ENCODE measurements at regions not wholly inside any gene's neighbourhood (a gene's known extent, or its start where the extent isn't known, plus 50 kb on each side); places are given as distances from the start of the nearest gene placed in this dataset.
A peak's percentile ranks its signal among the peaks of the same experiment; 100 is the strongest.

- Histone ChIP-seq H3K36me3 (ENCODE audit: control insufficient read depth in 1 of 2, insufficient read depth in 2 of 2, low read length in 2 of 2) (no peaks in the 10 kb centered on the region), H4K8ac (ENCODE audit: low read depth, low read length) (peak overlapping the region; percentile 6), H2BK12ac (ENCODE audit: low read length) (no peak overlapping the region), H3K4me3 (ENCODE audit: low read depth, low read length) (no peak overlapping the region), H4K91ac (ENCODE audit: low read depth, low read length) (no peak overlapping the region), H4K12ac (ENCODE audit: low read depth, low read length) (no peak overlapping the region), H3K4ac (ENCODE audit: low read depth, low read length) (no peak overlapping the region), H2AK5ac (ENCODE audit: low read length) (no peak overlapping the region), H3K14ac (ENCODE audit: low read length) (no peak overlapping the region), H3K79me1 (ENCODE audit: low read length) (peaks cover 20% of the 10 kb centered on the region), H3K27ac (ENCODE audit: low read depth, low read length) (peak overlapping the region; percentile 72), H3K27me3 (ENCODE audit: insufficient read depth, low read length) (no peaks in the 10 kb centered on the region), H3K9me3 (ENCODE audit: insufficient read depth, low read depth, low read length) (no peaks in the 10 kb centered on the region), H2BK120ac (ENCODE audit: insufficient read depth, low read length, poor library complexity) (peak overlapping the region; percentile 3), H3K4me1 (ENCODE audit: control insufficient read depth in 1 of 2, insufficient read depth in 2 of 2, low read length in 2 of 2) (peaks cover 16 to 31% of the 10 kb centered on the region in 2 experiments), H2BK5ac (ENCODE audit: low read depth, low read length, poor library complexity) (peak overlapping the region; percentile 76), H3K18ac (ENCODE audit: low read length) (no peak overlapping the region), H2AFZ (ENCODE audit: insufficient read depth, low read length, poor library complexity) (no peak overlapping the region), H3K79me2 (ENCODE audit: control insufficient read depth, insufficient read depth, low read length, poor library complexity) (peaks cover under 1% of the 10 kb centered on the region), H3K23ac (ENCODE audit: low read length) (no peak overlapping the region), H3K9ac (ENCODE audit: low read length) (no peak overlapping the region), H3K4me2 (ENCODE audit: low read length) (peak overlapping the region; percentile 49)
- no CpG with 5 or more reads among the region's 8 CpGs for WGBS (ENCODE audit: extremely low coverage, insufficient coverage, insufficient read length)
- DNase-seq: peak; percentile 81 to 97
Observed at GRCh38 chr14:65334765-65335410, 77.6 kb upstream of the FUT8 start.

GRCh38 chr14:65335411-65335947 is 77.1 kb upstream of the FUT8 start:
- Histone ChIP-seq H4K8ac (ENCODE audit: low read depth, low read length) (peak overlapping the region; percentile 64), H3K9me3 (ENCODE audit: insufficient read depth, low read depth, low read length) (no peaks in the 10 kb centered on the region), H3K4ac (ENCODE audit: low read depth, low read length) (no peak overlapping the region), H3K4me3 (ENCODE audit: low read depth, low read length) (no peak overlapping the region), H2AFZ (ENCODE audit: insufficient read depth, low read length, poor library complexity) (no peak overlapping the region), H3K4me2 (ENCODE audit: low read length) (peak overlapping the region; percentile 49), H3K23ac (ENCODE audit: low read length) (no peak overlapping the region), H4K91ac (ENCODE audit: low read depth, low read length) (peak overlapping the region; percentile 57), H2AK5ac (ENCODE audit: low read length) (peak overlapping the region; percentile 23), H4K12ac (ENCODE audit: low read depth, low read length) (no peak overlapping the region), H3K9ac (ENCODE audit: low read length) (no peak overlapping the region), H3K4me1 (ENCODE audit: control insufficient read depth in 1 of 2, insufficient read depth in 2 of 2, low read length in 2 of 2) (peaks cover 14 to 28% of the 10 kb centered on the region in 2 experiments), H2BK120ac (ENCODE audit: insufficient read depth, low read length, poor library complexity) (peak overlapping the region; percentile 33), H3K36me3 (ENCODE audit: control insufficient read depth in 1 of 2, insufficient read depth in 2 of 2, low read length in 2 of 2) (no peaks in the 10 kb centered on the region), H3K27me3 (ENCODE audit: insufficient read depth, low read length) (no peaks in the 10 kb centered on the region), H3K27ac (ENCODE audit: low read depth, low read length) (peak overlapping the region; percentile 48), H3K79me2 (ENCODE audit: control insufficient read depth, insufficient read depth, low read length, poor library complexity) (no peaks in the 10 kb centered on the region), H2BK12ac (ENCODE audit: low read length) (peak overlapping the region; percentile 77), H3K18ac (ENCODE audit: low read length) (no peak overlapping the region), H3K14ac (ENCODE audit: low read length) (peak overlapping the region; percentile 63), H3K79me1 (ENCODE audit: low read length) (peaks cover 17% of the 10 kb centered on the region), H2BK5ac (ENCODE audit: low read depth, low read length, poor library complexity) (peak overlapping the region; percentile 61)
- no peak for DNase-seq
- WGBS (ENCODE audit: extremely low coverage, insufficient coverage, insufficient read length): no CpG with 5 or more reads among the region's 4 CpGs

- Histone ChIP-seq H2AK5ac (ENCODE audit: low read length) (peak overlapping the region; percentile 97), H3K36me3 (ENCODE audit: control insufficient read depth in 1 of 2, insufficient read depth in 2 of 2, low read length in 2 of 2) (no peaks in the 10 kb centered on the region), H3K9me3 (ENCODE audit: insufficient read depth, low read depth, low read length) (no peaks in the 10 kb centered on the region), H3K27ac (ENCODE audit: low read depth, low read length) (no peak overlapping the region), H3K14ac (ENCODE audit: low read length) (peak overlapping the region; percentile 41), H3K27me3 (ENCODE audit: insufficient read depth, low read length) (no peaks in the 10 kb centered on the region), H3K79me1 (ENCODE audit: low read length) (peaks cover 14% of the 10 kb centered on the region), H3K23ac (ENCODE audit: low read length) (no peak overlapping the region), H2BK120ac (ENCODE audit: insufficient read depth, low read length, poor library complexity) (peak overlapping the region; percentile 65), H2BK12ac (ENCODE audit: low read length) (peak overlapping the region; percentile 84), H2AFZ (ENCODE audit: insufficient read depth, low read length, poor library complexity) (no peak overlapping the region), H3K79me2 (ENCODE audit: control insufficient read depth, insufficient read depth, low read length, poor library complexity) (no peaks in the 10 kb centered on the region), H3K4me3 (ENCODE audit: low read depth, low read length) (no peak overlapping the region), H4K12ac (ENCODE audit: low read depth, low read length) (no peak overlapping the region), H4K8ac (ENCODE audit: low read depth, low read length) (peak overlapping the region; percentile 66), H3K4me1 (ENCODE audit: control insufficient read depth in 1 of 2, insufficient read depth in 2 of 2, low read length in 2 of 2) (peaks cover 12 to 23% of the 10 kb centered on the region in 2 experiments), H4K91ac (ENCODE audit: low read depth, low read length) (peak overlapping the region; percentile 26), H3K9ac (ENCODE audit: low read length) (no peak overlapping the region), H3K18ac (ENCODE audit: low read length) (peak overlapping the region; percentile 22), H2BK5ac (ENCODE audit: low read depth, low read length, poor library complexity) (peak overlapping the region; percentile 45), H3K4me2 (ENCODE audit: low read length) (no peak overlapping the region), H3K4ac (ENCODE audit: low read depth, low read length) (no peak overlapping the region)
- WGBS (ENCODE audit: extremely low coverage, insufficient coverage, insufficient read length): no CpG with 5 or more reads among the region's 2 CpGs
- DNase-seq: peak; percentile 19 to 59
Observed at GRCh38 chr14:65336191-65336591, 76.3 kb upstream of the FUT8 start.

GRCh38 chr14:65339866-65340265 is 72.7 kb upstream of the FUT8 start:
- H2AK5ac ChIP-seq (ENCODE audit: low read length): no peak overlapping the region
- H3K27ac ChIP-seq (ENCODE audit: low read depth, low read length): no peak overlapping the region
- no peak overlapping the region for H3K4me3 ChIP-seq (ENCODE audit: low read depth, low read length)
- H4K91ac ChIP-seq (ENCODE audit: low read depth, low read length): no peak overlapping the region
- no peaks in the 10 kb centered on the region for H3K36me3 ChIP-seq (ENCODE audit: control insufficient read depth in 1 of 2, insufficient read depth in 2 of 2, low read length in 2 of 2)
- H3K79me1 ChIP-seq (ENCODE audit: low read length): peaks cover 9% of the 10 kb centered on the region
- H2BK120ac ChIP-seq (ENCODE audit: insufficient read depth, low read length, poor library complexity): no peak overlapping the region
- H3K79me2 ChIP-seq (ENCODE audit: control insufficient read depth, insufficient read depth, low read length, poor library complexity): no peaks in the 10 kb centered on the region
- no peak overlapping the region for H3K4ac ChIP-seq (ENCODE audit: low read depth, low read length)
- WGBS (ENCODE audit: extremely low coverage, insufficient coverage, insufficient read length): no CpG with 5 or more reads among the region's 4 CpGs
- H4K12ac ChIP-seq (ENCODE audit: low read depth, low read length): no peak overlapping the region
- no peak overlapping the region for H3K23ac ChIP-seq (ENCODE audit: low read length)
- no peak overlapping the region for H3K9ac ChIP-seq (ENCODE audit: low read length)
- DNase-seq: no peak
- H2AFZ ChIP-seq (ENCODE audit: insufficient read depth, low read length, poor library complexity): no peak overlapping the region
- H2BK12ac ChIP-seq (ENCODE audit: low read length): no peak overlapping the region
- H3K4me1 ChIP-seq (ENCODE audit: control insufficient read depth in 1 of 2, insufficient read depth in 2 of 2, low read length in 2 of 2): peaks cover 7 to 10% of the 10 kb centered on the region in 2 experiments
- no peaks in the 10 kb centered on the region for H3K27me3 ChIP-seq (ENCODE audit: insufficient read depth, low read length)
- H3K9me3 ChIP-seq (ENCODE audit: insufficient read depth, low read depth, low read length): no peaks in the 10 kb centered on the region
- no peak overlapping the region for H4K8ac ChIP-seq (ENCODE audit: low read depth, low read length)
- H3K14ac ChIP-seq (ENCODE audit: low read length): no peak overlapping the region
- no peak overlapping the region for H3K18ac ChIP-seq (ENCODE audit: low read length)
- no peak overlapping the region for H3K4me2 ChIP-seq (ENCODE audit: low read length)
- H2BK5ac ChIP-seq (ENCODE audit: low read depth, low read length, poor library complexity): no peak overlapping the region

Data from trophoblast cell (in vitro differentiated cells and primary cell).